Brain microvascular endothelial cell (primary cell): ENCODE measurements at regions not wholly inside any gene's neighbourhood (a gene's known extent, or its start where the extent isn't known, plus 50 kb on each side); places are given as distances from the start of the nearest gene placed in this dataset.

Source experiments
- DNase-seq: peaks from one replicate; pipeline ENCODE4 v3.0.0-alpha.2; 2020
- H3K27ac ChIP-seq: fragments of 250-450 bp; sonication (Bioruptor Pico); 2 replicates; pipeline ENCODE4 v1.5.1; 2020; ENCODE audit warnings: mild to moderate bottlenecking, moderate library complexity
- H3K27me3 ChIP-seq: fragments of 250-450 bp; sonication (Bioruptor Pico); replicated peaks from 2 replicates; pipeline ENCODE4 v1.5.1; 2020; ENCODE audit warnings: mild to moderate bottlenecking
- H3K36me3 ChIP-seq: fragments of 250-450 bp; sonication (Bioruptor Pico); replicated peaks from 2 replicates; pipeline ENCODE4 v1.5.1; 2020; ENCODE audit warnings: mild to moderate bottlenecking
- H3K4me3 ChIP-seq: 2 replicates; pipeline ENCODE4 v1.5.1; 2011; ENCODE audit warnings: low read depth, mild to moderate bottlenecking, control low read depth, low read length, moderate library complexity
- in situ Hi-C: cut with HindIII; loops from 2 replicates; pipeline ENCODE4 v1.10.0; 2017; ENCODE audit warnings: low sequenced_read_pairs, low pct_ligation_motif_present
- TF ChIP-seq, protein P1 (sequence below): IDR thresholded peaks from 2 replicates; pipeline ENCODE4 v1.5.1; 2011; ENCODE audit warnings: low read depth, mild to moderate bottlenecking, moderate library complexity, low read length, control low read depth, inconsistent platforms; ENCODE audit errors: missing control alignments

DNA sequence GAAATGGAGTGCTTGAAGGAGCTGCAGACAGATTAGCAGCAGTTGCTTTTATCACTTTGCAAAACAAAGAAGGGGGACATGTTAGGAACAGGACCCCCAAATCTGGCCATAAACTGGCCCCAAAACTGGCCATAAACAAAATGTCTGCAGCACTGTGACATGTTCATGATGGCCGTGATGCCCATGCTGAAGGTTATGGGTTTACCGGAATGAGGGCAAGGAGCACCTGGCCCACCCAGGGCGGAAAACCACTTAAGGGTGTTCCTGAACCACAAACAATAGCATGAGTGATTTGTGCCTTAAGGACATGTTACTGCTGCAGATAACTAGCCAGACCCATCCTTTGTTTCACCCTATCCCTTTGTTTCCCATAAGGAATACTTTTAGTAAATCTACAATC, 79.6 kb upstream of the GC start:
- H3K36me3 ChIP-seq = no peaks in the 10 kb centered on the region
- no peak for DNase-seq
- no peak overlapping the region for H3K27ac ChIP-seq
- no peaks in the 10 kb centered on the region for H3K27me3 ChIP-seq
- in situ Hi-C loops = no loop called here
- TF ChIP-seq, protein P1, sequence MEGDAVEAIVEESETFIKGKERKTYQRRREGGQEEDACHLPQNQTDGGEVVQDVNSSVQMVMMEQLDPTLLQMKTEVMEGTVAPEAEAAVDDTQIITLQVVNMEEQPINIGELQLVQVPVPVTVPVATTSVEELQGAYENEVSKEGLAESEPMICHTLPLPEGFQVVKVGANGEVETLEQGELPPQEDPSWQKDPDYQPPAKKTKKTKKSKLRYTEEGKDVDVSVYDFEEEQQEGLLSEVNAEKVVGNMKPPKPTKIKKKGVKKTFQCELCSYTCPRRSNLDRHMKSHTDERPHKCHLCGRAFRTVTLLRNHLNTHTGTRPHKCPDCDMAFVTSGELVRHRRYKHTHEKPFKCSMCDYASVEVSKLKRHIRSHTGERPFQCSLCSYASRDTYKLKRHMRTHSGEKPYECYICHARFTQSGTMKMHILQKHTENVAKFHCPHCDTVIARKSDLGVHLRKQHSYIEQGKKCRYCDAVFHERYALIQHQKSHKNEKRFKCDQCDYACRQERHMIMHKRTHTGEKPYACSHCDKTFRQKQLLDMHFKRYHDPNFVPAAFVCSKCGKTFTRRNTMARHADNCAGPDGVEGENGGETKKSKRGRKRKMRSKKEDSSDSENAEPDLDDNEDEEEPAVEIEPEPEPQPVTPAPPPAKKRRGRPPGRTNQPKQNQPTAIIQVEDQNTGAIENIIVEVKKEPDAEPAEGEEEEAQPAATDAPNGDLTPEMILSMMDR = no peak
- H3K4me3 ChIP-seq = no peak overlapping the region

DNA sequence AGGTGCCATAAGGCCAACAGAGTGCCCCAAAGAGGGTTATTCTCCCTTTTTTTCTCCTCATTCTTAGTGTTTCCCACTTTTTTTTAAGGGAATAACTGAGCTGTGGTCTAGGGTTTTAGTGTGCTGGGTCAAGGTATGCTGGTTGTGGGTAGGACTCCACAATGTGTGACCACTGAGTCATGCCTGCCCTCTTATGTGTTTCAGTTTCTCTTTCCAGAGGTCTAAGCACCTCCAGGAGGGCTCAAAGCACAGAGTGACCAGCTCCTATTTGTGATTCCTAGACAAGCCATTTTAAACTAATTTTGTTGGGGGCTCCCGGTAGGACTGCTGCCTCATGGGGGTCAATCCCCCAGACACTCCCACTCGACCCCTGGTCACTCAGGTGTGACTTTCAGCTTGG, 80.5 kb upstream of the GC start:
- Histone ChIP-seq H3K27me3 (no peaks in the 10 kb centered on the region), H3K27ac (no peak overlapping the region), H3K4me3 (no peak overlapping the region), H3K36me3 (no peaks in the 10 kb centered on the region)
- in situ Hi-C loops = no loop called here
- DNase-seq = no peak
- TF ChIP-seq, protein P1 = no peak

DNA sequence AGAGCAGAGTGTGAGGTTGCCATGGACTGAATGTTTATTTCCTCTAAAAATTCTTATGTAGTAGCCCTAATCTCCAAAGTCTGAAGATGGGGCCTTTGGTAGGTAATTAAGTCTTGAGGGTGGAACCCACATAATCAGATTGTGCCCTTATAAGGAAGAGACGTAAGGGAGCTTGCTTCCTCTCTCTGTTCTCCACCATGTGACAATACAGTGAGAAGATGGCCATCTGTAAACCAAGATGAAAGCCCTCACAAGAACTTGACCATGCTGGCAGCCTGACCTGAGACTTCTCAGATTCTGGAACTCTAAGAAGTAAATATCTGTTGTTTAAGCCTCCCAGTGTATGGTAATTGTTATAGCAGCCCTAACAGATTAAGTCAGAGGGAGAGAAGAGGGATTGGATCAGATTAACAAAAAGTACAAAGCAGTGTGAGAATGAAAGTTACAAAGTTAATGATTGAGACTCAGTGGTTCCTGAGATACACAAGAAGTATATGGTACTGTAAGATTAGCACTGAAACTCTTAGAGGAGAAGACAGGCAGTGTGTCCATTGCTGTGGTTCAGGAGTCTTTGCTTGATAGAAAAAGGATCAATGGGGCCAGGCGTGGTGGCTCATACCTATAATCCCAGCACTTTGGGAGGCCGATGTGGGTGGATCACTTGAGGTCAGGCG, 82.5 kb upstream of the GC start:
- TF ChIP-seq, protein P1 = no peak
- H3K4me3 ChIP-seq = no peak overlapping the region
- H3K36me3 ChIP-seq = no peaks in the 10 kb centered on the region
- in situ Hi-C loops = no loop called here
- H3K27ac ChIP-seq = no peak overlapping the region
- no peaks in the 10 kb centered on the region for H3K27me3 ChIP-seq
- no peak for DNase-seq

DNA sequence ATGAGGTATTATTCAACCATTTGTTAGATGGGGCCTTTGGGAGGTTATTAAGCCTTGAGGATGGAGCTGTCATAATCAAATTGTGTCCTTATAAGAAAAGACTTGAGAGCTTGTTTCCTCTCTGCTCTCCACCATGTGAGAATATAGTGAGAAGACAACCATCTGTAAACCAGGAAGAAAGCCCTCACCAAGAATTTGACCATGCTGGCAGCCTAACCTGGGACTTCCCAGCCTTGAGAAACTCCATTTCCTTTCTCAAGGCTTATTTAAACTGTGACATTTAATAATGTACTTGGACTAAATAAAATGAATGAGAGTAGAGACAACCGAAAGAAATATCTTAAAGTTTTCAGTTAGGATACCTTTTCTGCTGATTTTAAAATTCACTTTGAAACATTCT, 83.7 kb upstream of the GC start:
- in situ Hi-C loops = no loop called here
- Histone ChIP-seq H3K27ac (no peak overlapping the region), H3K4me3 (no peak overlapping the region), H3K36me3 (no peaks in the 10 kb centered on the region), H3K27me3 (no peaks in the 10 kb centered on the region)
- TF ChIP-seq, protein P1 = no peak
- no peak for DNase-seq

DNA sequence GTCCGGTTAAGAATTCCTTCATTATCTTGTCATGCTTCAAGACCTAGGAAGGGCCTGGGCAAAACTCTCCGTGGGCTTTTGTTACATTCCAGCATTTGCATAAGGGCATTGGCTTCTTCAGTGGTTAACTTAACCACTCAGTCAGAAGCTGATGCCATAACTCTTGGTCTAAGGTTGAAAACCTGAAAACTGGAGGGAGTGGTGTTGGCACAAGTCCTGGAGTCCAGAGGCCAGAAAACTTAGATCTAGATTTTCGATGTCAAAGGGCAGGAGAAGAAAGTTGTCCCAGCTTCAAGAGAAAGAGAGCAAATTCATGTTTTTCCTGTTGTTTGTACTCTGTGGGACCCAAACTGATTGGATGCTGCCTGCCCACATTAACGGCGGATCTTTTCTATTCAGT, 86.6 kb upstream of the GC start:
- Histone ChIP-seq H3K36me3 (no peaks in the 10 kb centered on the region), H3K4me3 (no peak overlapping the region), H3K27ac (no peak overlapping the region), H3K27me3 (no peaks in the 10 kb centered on the region)
- DNase-seq = no peak
- in situ Hi-C loops = no loop called here
- TF ChIP-seq, protein P1 = no peak

DNA sequence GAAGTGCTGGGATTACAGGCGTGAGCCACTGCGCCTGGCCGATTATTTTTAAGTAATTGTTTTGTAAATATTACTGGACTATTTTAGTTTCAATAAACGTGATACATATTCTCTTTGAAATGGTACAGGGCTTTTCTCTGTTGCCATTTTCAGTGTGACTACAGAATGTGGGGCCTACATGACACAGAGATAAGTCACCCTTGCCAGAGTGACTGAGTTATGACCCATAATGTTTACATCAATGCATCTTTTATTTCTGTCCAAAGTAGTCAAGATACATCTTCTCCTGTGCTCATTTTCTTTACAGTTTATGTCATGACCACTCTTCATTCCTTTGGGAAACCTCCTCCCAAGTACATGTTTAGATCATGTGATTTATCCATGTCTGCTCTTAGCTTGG, 88.3 kb upstream of the GC start:
- Histone ChIP-seq H3K36me3 (no peaks in the 10 kb centered on the region), H3K4me3 (no peak overlapping the region), H3K27ac (no peak overlapping the region), H3K27me3 (no peaks in the 10 kb centered on the region)
- TF ChIP-seq, protein P1 = no peak
- DNase-seq = no peak
- in situ Hi-C loops = no loop called here
